Stimulated activated CD4-positive, alpha-beta T cell treated with anti-CD3 and anti-CD28 coated beads, Interleukin-15, amount 100 ng/mL, for 1 hour (primary cell): ENCODE measurements at regions not wholly inside any gene's neighbourhood (a gene's known extent, or its start where the extent isn't known, plus 50 kb on each side); places are given as distances from the start of the nearest gene placed in this dataset.

Experiments
- DNase-seq, 2 donors: peaks; one replicate each; pipeline ENCODE4 v3.0.0-alpha.2; 2020; ENCODE audit warnings: low read depth in 1 of 2, low spot score in 1 of 2

GRCh38 chr1:82614090-82614489 is 813.4 kb downstream of the ADGRL2 start:
- DNase-seq: no peak

GRCh38 chr1:82612986-82613385 is 812.3 kb downstream of the ADGRL2 start:
- no peak for DNase-seq

GRCh38 chr1:82606546-82606945 is 805.8 kb downstream of the ADGRL2 start:
- DNase-seq: no peak

- no peak for DNase-seq
Observed at GRCh38 chr1:82604524-82604923, 803.8 kb downstream of the ADGRL2 start.

GRCh38 chr1:82600314-82600713 is 799.6 kb downstream of the ADGRL2 start:
- DNase-seq: no peak

GRCh38 chr1:82598812-82599211 is 798.1 kb downstream of the ADGRL2 start:
- DNase-seq: no peak

GRCh38 chr1:82598337-82598736 is 797.6 kb downstream of the ADGRL2 start:
- no peak for DNase-seq

GRCh38 chr1:82597649-82598048 is 796.9 kb downstream of the ADGRL2 start:
- DNase-seq: no peak

- no peak for DNase-seq
Observed at GRCh38 chr1:82597141-82597540, 796.4 kb downstream of the ADGRL2 start.

- no peak for DNase-seq
Observed at GRCh38 chr1:82593561-82593960, 792.8 kb downstream of the ADGRL2 start.

GRCh38 chr1:82589588-82589987 is 788.9 kb downstream of the ADGRL2 start:
- DNase-seq: no peak

- DNase-seq: no peak
Observed at GRCh38 chr1:82587371-82587770, 786.6 kb downstream of the ADGRL2 start.

GRCh38 chr1:82586473-82586872 is 785.7 kb downstream of the ADGRL2 start:
- DNase-seq: no peak

GRCh38 chr1:82582347-82582746 is 781.6 kb downstream of the ADGRL2 start:
- DNase-seq: no peak

- DNase-seq: no peak
Observed at GRCh38 chr1:82578086-82578726, 777.5 kb downstream of the ADGRL2 start.

- DNase-seq: no peak
Observed at GRCh38 chr1:82567348-82567747, 766.6 kb downstream of the ADGRL2 start.

GRCh38 chr1:82565546-82565945 is 764.8 kb downstream of the ADGRL2 start:
- DNase-seq: no peak

- no peak for DNase-seq
Observed at GRCh38 chr1:82565146-82565545, 764.4 kb downstream of the ADGRL2 start.

- DNase-seq: no peak
Observed at GRCh38 chr1:82564333-82564732, 763.6 kb downstream of the ADGRL2 start.

- DNase-seq: no peak
Observed at GRCh38 chr1:82562448-82562847, 761.7 kb downstream of the ADGRL2 start.

- no peak for DNase-seq
Observed at GRCh38 chr1:82560566-82560965, 759.8 kb downstream of the ADGRL2 start.

GRCh38 chr1:82555501-82555900 is 754.8 kb downstream of the ADGRL2 start:
- no peak for DNase-seq

- DNase-seq: no peak
Observed at GRCh38 chr1:82549841-82550240, 749.1 kb downstream of the ADGRL2 start.

GRCh38 chr1:82542766-82543165 is 742.0 kb downstream of the ADGRL2 start:
- DNase-seq: no peak
